Stimulated activated naive CD4-positive, alpha-beta T cell (primary cell): ENCODE measurements at regions not wholly inside any gene's neighbourhood (a gene's known extent, or its start where the extent isn't known, plus 50 kb on each side); places are given as distances from the start of the nearest gene placed in this dataset.

ENCODE experiments used
- DNase-seq, 6 experiments: peaks; one replicate each; lab custom pipeline; 2025; lab: John Stamatoyannopoulos, UW

GRCh38 chr11:122176651-122177050 is 60.6 kb upstream of the BLID start:
- DNase-seq = no peak

- no peak for DNase-seq
These were observed 59.3 kb upstream of the BLID start for GRCh38 chr11:122175306-122175705.

- DNase-seq = no peak
These were observed 57.6 kb upstream of the BLID start for GRCh38 chr11:122173587-122173986.

GRCh38 chr11:122173074-122173450 is 57.0 kb upstream of the BLID start:
- DNase-seq = no peak

GRCh38 chr11:122172352-122173073 is 56.5 kb upstream of the BLID start:
- DNase-seq = no peak

GRCh38 chr11:122170815-122171475 is 54.9 kb upstream of the BLID start:
- no peak for DNase-seq

- DNase-seq = no peak
These were observed 52.2 kb upstream of the BLID start for GRCh38 chr11:122168218-122168617.

GRCh38 chr11:122167100-122167499 is 51.1 kb upstream of the BLID start:
- no peak for DNase-seq

- DNase-seq = no peak
These were observed 49.8 kb upstream of the BLID start for GRCh38 chr11:122165607-122166371.
